HCT116 (cell line): ENCODE measurements at regions not wholly inside any gene's neighbourhood (a gene's known extent, or its start where the extent isn't known, plus 50 kb on each side); places are given as distances from the start of the nearest gene placed in this dataset.

Source experiments
- ATAC-seq: fragments of 200-7000 bp; cut with Tn5 transposase; 2 replicates; pipeline ENCODE4 v1.9.1; 2020; ENCODE audit warnings: mild to moderate bottlenecking, moderate library complexity
- BruUV-seq: library from RNA; stranded (reverse); fragments of 400-500 nt; replicated peaks from 2 replicates; lab custom pipeline; 2021; lab: Mats Ljungman, UMichigan
- CTCF ChIA-PET: fragments of 300-600 bp; sonication (Branson Sonifier 250); formaldehyde crosslinking; loops from one replicate; lab custom pipeline; 2021; ENCODE audit warnings: antibody characterized with exemption; lab: Charles Lee
- POLR2A ChIA-PET: fragments of 300-600, 350-600 bp; sonication (Branson Sonifier 250); formaldehyde crosslinking; loops from one replicate; lab custom pipeline; 2021; ENCODE audit warnings: antibody characterized with exemption; lab: Charles Lee
- RAD21 ChIA-PET, 2 experiments: fragments of 300-600 bp; sonication (Branson Sonifier 250); formaldehyde crosslinking; loops; one replicate each; lab custom pipeline; 2023; ENCODE audit warnings: low total read pairs in 2 of 2; ENCODE audit not compliant: uncharacterized antibody in 2 of 2, unreplicated experiment in 2 of 2, low non-redundant PET in 1 of 2; lab: Charles Lee
- DNase-seq: peaks from one replicate; pipeline ENCODE4 v3.0.0-alpha.2; 2010; ENCODE audit warnings: low read depth, low spot score
- H2AFZ ChIP-seq: fragments of 200-600 bp; shearing (Covaris generic), sonication (generic); 2 replicates; pipeline ENCODE4 v1.6.1; 2017; ENCODE audit warnings: low read depth, mixed run types, mixed read lengths, antibody characterized with exemption, low read length; ENCODE audit not compliant: poor library complexity, severe bottlenecking
- H3K27ac ChIP-seq: 2 replicates; pipeline ENCODE4 v1.5.1; 2012; ENCODE audit warnings: low read depth, low read length
- H3K27me3 ChIP-seq: fragments of 200-600 bp; sonication (generic); 2 replicates; pipeline ENCODE4 v1.6.1; 2016; ENCODE audit warnings: mixed run types, low read length, mixed read lengths; ENCODE audit not compliant: insufficient read depth
- H3K36me3 ChIP-seq, 2 experiments: fragments of 200-500 bp in 1 of 2; fragments of 200-600 bp in 1 of 2; sonication (Bioruptor generic) in 1 of 2; sonication (generic) in 1 of 2; 2 replicates each; pipeline versions ENCODE4 v1.5.1 to v1.6.1; 2014 to 2016; ENCODE audit warnings: low read length in 2 of 2, inconsistent platforms in 1 of 2, mixed read lengths in 1 of 2, mixed run types in 1 of 2; ENCODE audit not compliant: insufficient read depth in 2 of 2, control insufficient read depth in 1 of 2
- H3K4me1 ChIP-seq, 2 experiments: fragments of 200-600 bp in 1 of 2; sonication (generic) in 1 of 2; 2 replicates each; pipeline versions ENCODE4 v1.5.1 to v1.6.1; 2012 to 2017; ENCODE audit warnings: low read length in 2 of 2, inconsistent platforms in 1 of 2, mild to moderate bottlenecking in 1 of 2, mixed read lengths in 1 of 2, mixed run types in 1 of 2, moderate library complexity in 1 of 2; ENCODE audit not compliant: insufficient read depth in 2 of 2, control insufficient read depth in 1 of 2
- H3K4me2 ChIP-seq: fragments of 200-600 bp; sonication (generic); 2 replicates; pipeline ENCODE4 v1.6.1; 2017; ENCODE audit warnings: mixed run types, low read length, mixed read lengths
- H3K4me3 ChIP-seq, 2 experiments: fragments of 200-600 bp in 1 of 2; sonication (generic) in 1 of 2; replicated peaks in 1 of 2; 2 replicates each; pipeline ENCODE4 v1.5.1; 2011 to 2016; ENCODE audit warnings: low read length in 2 of 2, control low read depth in 1 of 2, low read depth in 1 of 2, mild to moderate bottlenecking in 1 of 2, mixed read lengths in 1 of 2, mixed run types in 1 of 2
- H3K79me2 ChIP-seq: fragments of 200-600 bp; sonication (generic); 2 replicates; pipeline ENCODE4 v1.6.1; 2017; ENCODE audit warnings: mild to moderate bottlenecking, mixed run types, low read length, moderate library complexity, mixed read lengths; ENCODE audit not compliant: insufficient read depth
- H3K9ac ChIP-seq: fragments of 200-600 bp; sonication (generic); 2 replicates; pipeline ENCODE4 v1.6.1; 2016; ENCODE audit warnings: low read length, mixed read lengths
- H3K9me2 ChIP-seq: fragments of 200-600 bp; sonication (generic), shearing (Covaris generic); 2 replicates; pipeline ENCODE4 v1.6.1; 2017; ENCODE audit warnings: mixed run types, mild to moderate bottlenecking, moderate library complexity; ENCODE audit not compliant: insufficient read depth
- H3K9me3 ChIP-seq, 2 experiments: fragments of 200-500 bp in 1 of 2; fragments of 200-600 bp in 1 of 2; sonication (Bioruptor generic) in 1 of 2; sonication (generic) in 1 of 2; 2 replicates each; pipeline ENCODE4 v1.6.1; 2014 to 2017; ENCODE audit warnings: low read length in 2 of 2, mixed read lengths in 2 of 2, inconsistent platforms in 1 of 2, low read depth in 1 of 2, mild to moderate bottlenecking in 1 of 2, mixed run types in 1 of 2, moderate library complexity in 1 of 2; ENCODE audit not compliant: control insufficient read depth in 1 of 2, insufficient read depth in 1 of 2
- H4K20me1 ChIP-seq: fragments of 200-600 bp; sonication (generic), shearing (Covaris generic); 2 replicates; pipeline ENCODE4 v1.6.1; 2017; ENCODE audit warnings: mixed run types, mild to moderate bottlenecking, moderate library complexity; ENCODE audit not compliant: insufficient read depth
- ATF3 ChIP-seq: IDR thresholded peaks from 2 replicates; pipeline ENCODE4 v1.6.1; 2012
- CBX3 ChIP-seq: IDR thresholded peaks from 2 replicates; pipeline ENCODE4 v1.6.1; 2012; ENCODE audit warnings: low read depth
- EGR1 ChIP-seq: IDR thresholded peaks from 2 replicates; pipeline ENCODE4 v1.6.1; 2012; ENCODE audit warnings: low read depth
- ELF1 ChIP-seq: IDR thresholded peaks from 2 replicates; pipeline ENCODE4 v1.6.1; 2012; ENCODE audit warnings: low read depth, borderline replicate concordance
- EZH2 ChIP-seq: fragments of 200-600 bp; sonication (generic); IDR thresholded peaks from 2 replicates; pipeline ENCODE4 v1.6.1; 2017; ENCODE audit warnings: antibody characterized with exemption, mixed run types
- EZH2phosphoT487 ChIP-seq: fragments of 200-600 bp; IDR thresholded peaks from 2 replicates; pipeline ENCODE4 v1.6.1; 2018; ENCODE audit warnings: antibody characterized with exemption, borderline replicate concordance
- FOSL1 ChIP-seq: IDR thresholded peaks from 2 replicates; pipeline ENCODE4 v1.6.1; 2012; ENCODE audit warnings: low read depth
- JUND ChIP-seq: IDR thresholded peaks from 2 replicates; pipeline ENCODE4 v1.6.1; 2012
- MAX ChIP-seq: IDR thresholded peaks from 2 replicates; pipeline ENCODE4 v1.6.1; 2012
- POLR2A ChIP-seq: IDR thresholded peaks from 2 replicates; pipeline ENCODE4 v1.7.0; 2011; ENCODE audit warnings: borderline replicate concordance; ENCODE audit not compliant: insufficient read depth, insufficient read length; ENCODE audit errors: extremely low read depth
- POLR2AphosphoS5 ChIP-seq: IDR thresholded peaks from 2 replicates; pipeline ENCODE4 v1.6.1; 2011; ENCODE audit warnings: mild to moderate bottlenecking, low read depth, low read length, moderate library complexity
- RAD21 ChIP-seq: IDR thresholded peaks from 2 replicates; pipeline ENCODE4 v1.6.1; 2012; ENCODE audit warnings: low read depth, mild to moderate bottlenecking
- REST ChIP-seq: IDR thresholded peaks from 2 replicates; pipeline ENCODE4 v1.6.1; 2012; ENCODE audit warnings: low read depth
- SIN3A ChIP-seq: IDR thresholded peaks from 2 replicates; pipeline ENCODE4 v1.6.1; 2012; ENCODE audit warnings: low read depth
- SRF ChIP-seq: IDR thresholded peaks from 2 replicates; pipeline ENCODE4 v1.6.1; 2012; ENCODE audit warnings: low read depth
- TCF7L2 ChIP-seq: IDR thresholded peaks from 2 replicates; pipeline ENCODE4 v1.7.0; 2011; ENCODE audit warnings: borderline replicate concordance, inconsistent platforms; ENCODE audit not compliant: insufficient read depth, insufficient read length; ENCODE audit errors: extremely low read depth
- YY1 ChIP-seq: IDR thresholded peaks from 2 replicates; pipeline ENCODE4 v1.6.1; 2011; ENCODE audit warnings: low read length, low read depth, moderate library complexity, mild to moderate bottlenecking; ENCODE audit not compliant: insufficient replicate concordance; ENCODE audit errors: extremely low read depth
- ZBTB33 ChIP-seq: IDR thresholded peaks from 2 replicates; pipeline ENCODE4 v1.6.1; 2011; ENCODE audit warnings: mild to moderate bottlenecking, low read length, moderate library complexity; ENCODE audit not compliant: insufficient replicate concordance; ENCODE audit errors: extremely low read depth
- ZFX ChIP-seq: fragments of 450-650 bp; IDR thresholded peaks from 2 replicates; pipeline ENCODE4 v1.6.1; 2017
- ZNF274 ChIP-seq: fragments of 200-500 bp; sonication (Bioruptor generic); IDR thresholded peaks from 2 replicates; pipeline ENCODE4 v1.6.1; 2014; ENCODE audit warnings: mild to moderate bottlenecking, low read depth, low read length, inconsistent platforms
- intact Hi-C: fragments of 100-400 bp; cut with micrococcal nuclease; formaldehyde crosslinking; loops from 2 replicates; pipeline ENCODE4 v1.10.0; 2022

GRCh38 chr7:89477991-89478390 is 676.3 kb upstream of the STEAP1 start:
- Histone ChIP-seq H3K4me2 (no peak overlapping the region), H3K4me3 (no peak overlapping the region), H3K27me3 (no peaks in the 10 kb centered on the region), H3K79me2 (no peaks in the 10 kb centered on the region), H3K9me3 (peaks cover 0 to under 1% of the 10 kb centered on the region in 2 experiments; a peak in 1 of 4 replicates), H3K36me3 (no peaks in the 10 kb centered on the region), H3K9me2 (no peaks in the 10 kb centered on the region), H2AFZ (no peak overlapping the region), H3K27ac (no peak overlapping the region), H3K9ac (no peak overlapping the region), H4K20me1 (no peaks in the 10 kb centered on the region), H3K4me1 (no peaks in the 10 kb centered on the region)
- ChIA-PET CTCF (no interaction called here), POLR2A (no interaction called here), RAD21 (no interaction called here)
- TF ChIP-seq SRF (no peak), EZH2phosphoT487 (no peak), JUND (no peak), ZFX (no peak), ZBTB33 (no peak), TCF7L2 (no peak), ELF1 (no peak), REST (no peak), POLR2AphosphoS5 (no peak), EGR1 (no peak), ATF3 (no peak), ZNF274 (no peak), FOSL1 (no peak), EZH2 (no peak), POLR2A (no peak), MAX (no peak), SIN3A (no peak), RAD21 (no peak), YY1 (no peak), CBX3 (no peak)
- intact Hi-C loops = no loop called here
- ATAC-seq (no peak), DNase-seq (no peak)
- BruUV-seq = no TSS peak
